22Rv1 (cell line): ENCODE measurements at regions not wholly inside any gene's neighbourhood (a gene's known extent, or its start where the extent isn't known, plus 50 kb on each side); places are given as distances from the start of the nearest gene placed in this dataset.

Experiments used
- ZFX ChIP-seq: fragments of 450-650 bp; IDR thresholded peaks from 2 replicates; pipeline ENCODE4 v1.6.1; 2017; ENCODE audit warnings: antibody characterized with exemption, borderline replicate concordance
- TF ChIP-seq, protein P1 (sequence below): fragments of 450-650 bp; IDR thresholded peaks from 2 replicates; pipeline ENCODE4 v1.5.1; 2017; ENCODE audit warnings: mild to moderate bottlenecking

DNA sequence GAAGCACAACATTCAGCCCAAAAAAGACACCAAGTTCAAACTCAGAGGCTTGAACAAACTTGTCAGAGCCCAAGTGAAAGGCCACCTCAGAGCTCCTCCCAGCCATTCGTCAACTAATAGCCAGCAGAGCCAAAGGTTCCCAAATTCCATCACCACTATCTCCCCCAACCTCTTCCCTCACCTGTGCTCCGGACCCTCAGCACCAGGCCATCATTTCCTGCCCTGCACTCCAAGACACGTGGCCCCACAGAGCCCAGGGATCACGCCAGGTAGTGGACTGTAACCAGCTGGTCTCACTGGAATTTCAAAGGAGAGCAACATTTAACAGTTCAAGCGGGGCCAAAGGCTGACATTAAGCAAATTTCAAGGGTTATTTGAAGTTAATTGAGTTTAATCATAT, 245.2 kb upstream of the IGF1R start:
- TF ChIP-seq, protein P1, sequence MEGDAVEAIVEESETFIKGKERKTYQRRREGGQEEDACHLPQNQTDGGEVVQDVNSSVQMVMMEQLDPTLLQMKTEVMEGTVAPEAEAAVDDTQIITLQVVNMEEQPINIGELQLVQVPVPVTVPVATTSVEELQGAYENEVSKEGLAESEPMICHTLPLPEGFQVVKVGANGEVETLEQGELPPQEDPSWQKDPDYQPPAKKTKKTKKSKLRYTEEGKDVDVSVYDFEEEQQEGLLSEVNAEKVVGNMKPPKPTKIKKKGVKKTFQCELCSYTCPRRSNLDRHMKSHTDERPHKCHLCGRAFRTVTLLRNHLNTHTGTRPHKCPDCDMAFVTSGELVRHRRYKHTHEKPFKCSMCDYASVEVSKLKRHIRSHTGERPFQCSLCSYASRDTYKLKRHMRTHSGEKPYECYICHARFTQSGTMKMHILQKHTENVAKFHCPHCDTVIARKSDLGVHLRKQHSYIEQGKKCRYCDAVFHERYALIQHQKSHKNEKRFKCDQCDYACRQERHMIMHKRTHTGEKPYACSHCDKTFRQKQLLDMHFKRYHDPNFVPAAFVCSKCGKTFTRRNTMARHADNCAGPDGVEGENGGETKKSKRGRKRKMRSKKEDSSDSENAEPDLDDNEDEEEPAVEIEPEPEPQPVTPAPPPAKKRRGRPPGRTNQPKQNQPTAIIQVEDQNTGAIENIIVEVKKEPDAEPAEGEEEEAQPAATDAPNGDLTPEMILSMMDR = no peak
- TF ChIP-seq ZFX = no peak
